Glomerular visceral epithelial cell (primary cell): ENCODE measurements at regions not wholly inside any gene's neighbourhood (a gene's known extent, or its start where the extent isn't known, plus 50 kb on each side); places are given as distances from the start of the nearest gene placed in this dataset.

ENCODE experiments used
- DNase-seq: peaks from one replicate; pipeline ENCODE4 v3.0.0-alpha.2; 2016; ENCODE audit errors: extremely low spot score

DNA sequence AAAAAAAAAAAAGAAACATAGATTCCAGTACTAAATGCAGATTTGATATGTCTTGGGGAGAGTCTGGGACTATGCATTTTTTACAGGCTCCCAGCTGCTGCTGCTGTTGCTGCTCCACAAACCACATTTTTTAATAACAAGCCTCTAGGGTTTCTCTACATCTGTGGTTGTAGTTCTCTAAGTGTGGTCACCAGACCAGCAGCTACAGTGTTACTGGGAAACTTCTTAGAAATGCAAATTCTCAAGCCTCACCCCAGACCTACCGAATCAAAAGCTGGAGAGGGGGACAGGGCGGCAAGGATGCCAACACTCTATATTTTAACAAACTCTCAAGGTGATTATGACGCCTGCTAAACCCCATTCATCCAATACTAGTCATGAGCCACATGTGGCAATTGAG, 293.4 kb upstream of the PTGER4 start:
- DNase-seq = peak; percentile 59

GRCh38 chr5:40385544-40385943, 294.2 kb upstream of the PTGER4 start:
- DNase-seq = peak; percentile 84

GRCh38 chr5:40384782-40385390, 294.8 kb upstream of the PTGER4 start:
- no peak for DNase-seq

- DNase-seq = peak; percentile 74
Observed at GRCh38 chr5:40383749-40384651, 295.7 kb upstream of the PTGER4 start.

- DNase-seq = peak; percentile 27
Observed at GRCh38 chr5:40381676-40382363, 297.9 kb upstream of the PTGER4 start.

DNA sequence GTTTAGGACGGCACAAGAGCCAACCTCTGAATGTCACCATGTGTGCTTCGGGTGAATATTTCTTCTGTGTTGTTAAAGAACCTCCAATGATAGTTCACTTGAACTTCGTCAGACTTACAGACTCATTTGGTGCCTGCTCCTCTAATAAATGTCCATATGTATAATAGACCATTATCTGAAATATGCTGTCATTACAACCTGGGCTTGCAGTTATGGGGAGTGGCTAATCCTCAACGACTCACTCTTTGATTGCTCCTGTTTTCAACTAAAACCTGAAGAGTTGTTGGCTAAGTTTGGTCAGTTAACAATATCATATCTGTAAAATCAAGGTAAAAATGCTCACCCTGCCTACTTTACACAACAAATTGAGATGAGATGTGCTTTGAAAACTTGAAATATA, 298.7 kb upstream of the PTGER4 start:
- DNase-seq = no peak

DNA sequence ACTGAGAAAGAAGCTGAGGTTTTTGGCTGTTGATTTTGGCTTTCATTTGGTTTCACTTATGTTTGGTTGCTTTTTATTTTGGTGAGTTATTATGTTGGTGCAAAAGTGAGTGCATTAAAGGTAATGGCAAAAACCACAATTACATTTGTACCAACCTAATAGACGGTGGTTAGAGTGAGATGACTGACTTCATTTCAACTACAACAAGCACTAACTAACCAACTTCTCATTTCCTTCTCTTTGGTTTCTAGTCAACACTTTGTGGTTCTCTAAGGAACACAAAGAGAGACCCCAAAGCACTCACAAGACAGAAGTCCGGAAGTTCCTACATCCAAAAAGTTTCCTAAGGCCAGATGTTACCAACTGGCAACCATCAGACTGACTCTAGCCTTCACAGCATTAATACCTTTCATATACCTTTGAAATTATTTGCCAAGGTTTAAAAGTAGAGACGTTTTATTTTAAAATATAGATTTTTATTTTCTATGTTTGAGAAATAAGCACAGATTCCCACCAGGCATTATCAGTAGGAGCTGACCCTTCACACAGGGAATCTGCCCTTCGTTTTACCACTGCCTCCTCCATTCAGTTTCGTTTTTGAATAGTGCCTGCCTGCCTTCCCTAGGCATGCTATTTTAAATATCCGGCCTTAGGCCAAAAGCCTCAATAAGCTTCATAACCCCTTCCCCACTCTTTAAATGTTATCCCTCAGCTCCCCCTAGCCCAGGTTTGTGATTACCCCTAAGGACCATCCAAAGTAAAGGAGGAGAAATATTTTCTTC, 301.1 kb upstream of the PTGER4 start:
- no peak for DNase-seq

DNA sequence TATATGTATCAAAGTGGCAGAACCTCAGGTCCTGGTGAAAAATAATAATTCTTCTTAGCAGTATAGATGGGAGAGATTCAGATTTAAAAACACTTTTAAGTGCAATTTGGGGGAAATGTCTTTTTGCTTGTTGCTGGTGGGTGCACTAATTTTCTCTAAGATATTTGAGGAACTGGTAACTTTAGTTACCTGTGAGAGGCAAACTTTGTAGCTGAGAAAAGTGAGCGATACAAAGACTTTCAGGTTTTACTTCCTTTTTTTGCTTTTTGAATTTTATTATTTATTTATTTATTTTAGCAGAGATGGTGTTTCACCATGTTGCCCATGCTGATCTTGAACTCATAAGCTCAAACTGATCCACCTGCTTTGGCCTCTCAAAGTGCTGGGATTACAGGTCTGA, 303.1 kb upstream of the PTGER4 start:
- no peak for DNase-seq

GRCh38 chr5:40374853-40375252, 304.9 kb upstream of the PTGER4 start:
- DNase-seq = no peak

GRCh38 chr5:40368200-40368599, 311.5 kb upstream of the PTGER4 start:
- no peak for DNase-seq

DNA sequence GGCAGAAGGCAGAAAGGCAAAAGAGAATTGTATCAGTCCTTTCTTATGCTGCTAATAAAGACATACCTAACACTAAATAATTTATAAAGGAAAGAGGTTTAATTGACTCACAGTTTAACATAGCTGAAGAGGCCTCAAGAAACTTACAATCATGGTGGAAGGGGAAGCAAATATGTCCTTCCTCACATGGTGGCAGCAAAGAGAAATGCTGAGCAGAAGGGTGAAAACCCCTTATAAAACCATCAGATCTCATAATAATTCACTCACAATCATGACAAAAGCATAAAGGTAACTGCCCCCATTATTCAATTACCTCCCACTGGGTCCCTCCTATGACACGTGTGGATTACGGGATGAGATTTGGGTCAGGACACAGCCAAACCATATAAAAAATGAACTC, 312.5 kb upstream of the PTGER4 start:
- DNase-seq = no peak

GRCh38 chr5:40365342-40366330, 314.1 kb upstream of the PTGER4 start:
- DNase-seq = no peak

GRCh38 chr5:40364441-40364840, 315.3 kb upstream of the PTGER4 start:
- no peak for DNase-seq

- DNase-seq = no peak
Observed at GRCh38 chr5:40361378-40361777, 318.3 kb upstream of the PTGER4 start.

GRCh38 chr5:40360685-40361084, 319.0 kb upstream of the PTGER4 start:
- DNase-seq = no peak

DNA sequence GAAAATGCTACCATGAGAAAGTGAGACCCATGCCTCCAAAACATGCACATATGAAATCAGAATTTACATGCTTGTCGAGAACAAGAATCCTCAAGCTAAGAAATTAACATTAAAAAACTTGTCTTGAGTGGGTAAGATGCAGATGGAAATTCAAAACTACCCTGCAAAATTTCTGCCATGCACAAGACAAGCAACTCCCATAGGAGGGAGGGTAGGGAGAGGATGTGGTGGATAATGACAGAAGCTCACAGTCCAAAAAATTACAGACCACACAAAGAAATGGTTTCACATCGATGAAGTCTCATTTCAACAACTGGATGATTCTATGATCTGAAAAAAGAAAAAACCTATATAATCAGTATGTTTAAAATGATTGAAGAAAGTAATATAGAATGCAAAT, 319.9 kb upstream of the PTGER4 start:
- DNase-seq = no peak

GRCh38 chr5:40359093-40359492, 320.6 kb upstream of the PTGER4 start:
- DNase-seq = no peak

DNA sequence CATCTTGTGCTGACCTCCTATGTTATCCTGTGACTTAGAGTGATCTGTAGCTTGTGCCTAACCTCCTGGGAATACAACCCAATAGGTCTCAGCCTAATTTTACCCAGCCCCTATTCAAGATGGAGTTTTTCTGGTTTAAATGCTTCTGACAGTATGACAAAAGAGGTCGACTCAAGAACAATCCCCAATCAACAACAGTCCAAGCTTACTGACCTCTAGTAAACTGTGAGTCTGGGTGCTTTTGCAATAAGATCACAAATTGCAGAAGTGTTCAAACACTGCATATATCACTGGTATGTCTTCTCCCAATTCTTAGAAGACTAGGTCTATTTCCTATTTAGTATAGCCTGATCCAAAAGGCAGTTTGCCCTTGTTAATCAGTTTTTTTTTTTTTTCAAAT, 323.5 kb upstream of the PTGER4 start:
- no peak for DNase-seq

DNA sequence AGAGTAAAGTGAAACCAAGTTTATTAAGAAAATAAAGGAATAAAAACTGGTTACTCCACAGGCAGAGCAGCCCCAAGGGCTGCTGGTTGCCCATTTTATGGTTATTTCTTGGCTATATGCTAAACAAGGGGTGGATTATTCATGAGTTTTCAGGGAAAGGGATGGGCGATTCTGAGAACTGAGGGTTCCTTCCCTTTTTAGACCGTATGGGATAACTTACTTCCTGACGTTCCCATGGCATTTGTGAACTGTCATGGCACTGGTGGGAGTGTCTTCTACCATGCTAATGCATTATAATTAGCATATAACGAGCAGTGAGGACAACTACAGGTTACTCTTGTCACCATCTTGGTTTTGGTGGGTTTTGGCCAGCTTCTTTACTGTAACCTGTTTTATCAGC, 323.9 kb upstream of the PTGER4 start:
- DNase-seq = no peak

GRCh38 chr5:40355181-40355580, 324.5 kb upstream of the PTGER4 start:
- DNase-seq = no peak

- no peak for DNase-seq
Observed at GRCh38 chr5:40354171-40354570, 325.5 kb upstream of the PTGER4 start.
